ENCODE measurements at regions not wholly inside any gene's neighbourhood (a gene's known extent, or its start where the extent isn't known, plus 50 kb on each side); places are given as distances from the start of the nearest gene placed in this dataset.
"Not testable (repeated sequence)": the region's sequence is repeated elsewhere in the genome, so short reads cannot be mapped to it uniquely, and the experiment has no call there.

DNA sequence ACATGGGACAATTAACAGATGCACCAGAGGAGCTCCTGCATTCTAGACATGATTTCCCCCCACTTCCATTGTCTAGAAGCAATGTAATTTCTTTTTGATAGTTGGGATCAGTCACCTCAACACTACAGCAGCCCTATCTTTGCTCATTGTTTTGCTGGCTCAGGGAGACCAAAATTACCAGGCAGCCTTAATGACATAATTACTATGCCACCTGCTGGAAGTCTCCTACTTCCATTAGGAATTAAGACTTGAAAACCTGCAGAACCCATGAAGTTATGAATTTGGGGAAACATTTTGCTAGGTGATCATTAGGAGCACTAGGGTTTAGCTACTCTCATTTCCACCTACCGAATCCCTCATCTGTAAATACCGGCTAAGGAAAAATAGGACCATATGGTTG is 312.0 kb upstream of the CA10 start:
- Histone ChIP-seq H3K27ac (no peak overlapping the region), H3K4me3 (no peak overlapping the region)
- no peak for DNase-seq (ENCODE audit: low spot score)
- TF ChIP-seq, protein P1, sequence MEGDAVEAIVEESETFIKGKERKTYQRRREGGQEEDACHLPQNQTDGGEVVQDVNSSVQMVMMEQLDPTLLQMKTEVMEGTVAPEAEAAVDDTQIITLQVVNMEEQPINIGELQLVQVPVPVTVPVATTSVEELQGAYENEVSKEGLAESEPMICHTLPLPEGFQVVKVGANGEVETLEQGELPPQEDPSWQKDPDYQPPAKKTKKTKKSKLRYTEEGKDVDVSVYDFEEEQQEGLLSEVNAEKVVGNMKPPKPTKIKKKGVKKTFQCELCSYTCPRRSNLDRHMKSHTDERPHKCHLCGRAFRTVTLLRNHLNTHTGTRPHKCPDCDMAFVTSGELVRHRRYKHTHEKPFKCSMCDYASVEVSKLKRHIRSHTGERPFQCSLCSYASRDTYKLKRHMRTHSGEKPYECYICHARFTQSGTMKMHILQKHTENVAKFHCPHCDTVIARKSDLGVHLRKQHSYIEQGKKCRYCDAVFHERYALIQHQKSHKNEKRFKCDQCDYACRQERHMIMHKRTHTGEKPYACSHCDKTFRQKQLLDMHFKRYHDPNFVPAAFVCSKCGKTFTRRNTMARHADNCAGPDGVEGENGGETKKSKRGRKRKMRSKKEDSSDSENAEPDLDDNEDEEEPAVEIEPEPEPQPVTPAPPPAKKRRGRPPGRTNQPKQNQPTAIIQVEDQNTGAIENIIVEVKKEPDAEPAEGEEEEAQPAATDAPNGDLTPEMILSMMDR (IDR thresholded peaks at IDR 0.05), result no peak

DNA sequence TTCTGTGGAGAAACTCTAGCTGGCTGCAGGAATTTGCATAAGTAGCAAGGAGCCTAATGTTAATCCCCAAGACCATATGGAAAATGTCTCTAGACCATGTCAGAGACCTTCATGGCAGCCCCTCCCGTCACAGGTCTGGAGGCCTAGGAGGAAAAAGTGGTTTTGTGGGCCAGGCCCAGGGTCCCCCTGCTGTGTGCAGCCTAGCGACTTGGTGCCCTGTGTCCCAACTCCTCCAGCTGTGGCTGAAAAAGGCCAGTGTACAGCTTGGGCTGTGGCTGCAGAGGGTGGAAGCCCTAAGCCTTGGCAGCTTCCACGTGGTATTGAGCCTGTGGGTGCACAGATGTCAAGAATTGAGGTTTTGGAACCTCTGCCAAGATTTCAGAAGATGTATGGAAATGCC is 306.9 kb upstream of the CA10 start:
- DNase-seq (ENCODE audit: low spot score), result no peak
- no peak overlapping the region for H3K27ac ChIP-seq
- no peak overlapping the region for H3K4me3 ChIP-seq
- TF ChIP-seq, protein P1 (IDR thresholded peaks at IDR 0.05), result no peak

DNA sequence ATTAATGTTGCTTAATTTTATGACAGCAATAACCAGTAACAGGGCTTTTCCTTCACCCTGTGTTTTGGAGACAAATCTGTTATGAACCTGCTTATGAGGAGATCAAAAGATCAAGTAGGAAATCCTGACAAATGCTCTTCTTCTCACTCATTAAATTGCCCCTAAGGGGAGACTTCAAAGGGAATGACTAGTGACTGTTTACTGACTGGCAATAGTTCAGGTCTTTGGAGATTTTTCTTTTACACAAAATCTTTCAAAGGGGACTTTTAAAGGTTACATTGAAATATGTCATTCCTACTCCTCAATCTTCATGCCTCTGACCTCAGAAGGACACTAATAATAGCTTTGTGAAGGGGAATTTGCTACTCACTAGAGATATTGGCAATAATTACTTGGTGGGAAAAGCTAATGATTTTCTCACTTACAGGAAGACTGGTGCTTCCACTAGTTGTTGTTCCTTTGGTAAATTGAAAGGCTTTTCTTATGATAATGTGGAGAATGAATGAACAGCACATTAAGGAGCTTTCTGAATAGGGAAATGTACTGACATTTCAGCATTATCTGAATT is 292.9 kb upstream of the CA10 start:
- no peak for DNase-seq (ENCODE audit: low spot score)
- TF ChIP-seq, protein P1 (IDR thresholded peaks at IDR 0.05), result no peak
- Histone ChIP-seq H3K27ac (no peak overlapping the region), H3K4me3 (no peak overlapping the region)

DNA sequence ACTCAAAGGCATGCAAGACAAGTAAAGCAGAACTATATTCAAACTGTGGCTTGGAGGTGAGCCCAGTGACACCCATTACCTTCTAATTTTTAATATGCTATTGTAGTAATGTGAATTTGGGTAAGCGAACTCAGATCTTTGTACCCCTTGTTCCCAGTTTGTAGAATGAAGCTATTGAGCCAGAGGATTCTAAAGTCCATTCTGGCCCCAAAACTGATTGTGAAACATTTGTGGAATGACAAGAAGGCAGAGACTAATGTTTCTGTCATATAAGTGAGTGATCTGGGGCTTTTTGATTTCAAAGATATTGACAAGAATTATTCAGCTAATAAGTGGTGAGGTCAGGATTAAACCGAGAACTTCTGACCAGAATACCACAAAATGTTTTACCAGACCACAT is 283.8 kb upstream of the CA10 start:
- TF ChIP-seq, protein P1 (IDR thresholded peaks at IDR 0.05), result no peak
- no peak for DNase-seq (ENCODE audit: low spot score)

DNA sequence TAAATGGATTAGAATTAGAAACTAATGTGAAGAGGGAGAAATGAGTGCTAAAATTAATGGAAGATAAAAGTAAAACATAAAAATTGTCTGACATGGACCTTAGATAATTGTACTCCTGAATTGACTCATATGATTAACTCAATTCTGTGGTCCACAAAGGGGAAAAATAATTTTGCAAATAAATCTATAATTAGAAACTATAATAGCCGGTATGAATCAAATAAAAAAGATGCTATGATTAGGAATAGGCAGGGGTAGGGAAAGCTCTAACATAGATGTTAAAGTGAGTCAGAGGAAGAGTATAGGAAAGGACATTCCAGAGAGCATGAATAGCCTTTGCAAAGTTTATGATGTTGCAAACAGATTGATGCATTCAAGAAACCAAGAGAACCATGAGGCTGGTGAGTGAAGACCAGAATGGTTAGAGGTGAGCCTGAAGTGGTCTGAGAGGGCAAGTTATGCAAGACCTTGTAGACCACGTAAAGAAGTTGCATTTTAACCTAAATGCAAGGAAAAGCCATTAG is 262.1 kb upstream of the CA10 start:
- no peak for DNase-seq (ENCODE audit: low spot score)
- TF ChIP-seq, protein P1 (IDR thresholded peaks at IDR 0.05), result no peak
- H3K27ac ChIP-seq, result no peak overlapping the region
- H3K4me3 ChIP-seq, result no peak overlapping the region

More for the DNA sequence above, 283.8 kb upstream of the CA10 start:
- Histone ChIP-seq H3K4me3 (no peak overlapping the region), H3K27ac (no peak overlapping the region)

DNA sequence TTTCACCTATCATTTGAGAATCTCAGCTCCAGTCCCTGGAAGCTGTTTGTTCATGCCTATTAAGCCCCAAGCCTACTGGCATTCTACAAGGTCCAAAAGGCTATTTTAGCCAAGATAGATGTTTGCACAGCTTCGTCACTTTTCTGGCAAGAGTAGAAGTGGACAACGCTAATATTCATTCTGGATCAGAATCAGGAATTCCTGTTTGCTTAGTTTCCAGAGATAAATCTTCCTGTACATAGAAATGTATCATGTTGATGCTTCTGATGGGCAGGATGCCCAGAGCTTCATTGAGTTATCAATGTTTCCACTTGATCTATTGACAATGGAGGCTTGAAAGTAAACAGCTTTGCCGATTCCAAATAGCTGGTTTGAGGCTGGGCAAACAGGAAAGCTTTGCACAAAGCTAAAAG is 260.7 kb upstream of the CA10 start:
- H3K4me3 ChIP-seq, result peak overlapping the region; percentile 30
- H3K27ac ChIP-seq, result no peak overlapping the region
- DNase-seq (ENCODE audit: low spot score), result no peak
- TF ChIP-seq, protein P1 (IDR thresholded peaks at IDR 0.05), result no peak

DNA sequence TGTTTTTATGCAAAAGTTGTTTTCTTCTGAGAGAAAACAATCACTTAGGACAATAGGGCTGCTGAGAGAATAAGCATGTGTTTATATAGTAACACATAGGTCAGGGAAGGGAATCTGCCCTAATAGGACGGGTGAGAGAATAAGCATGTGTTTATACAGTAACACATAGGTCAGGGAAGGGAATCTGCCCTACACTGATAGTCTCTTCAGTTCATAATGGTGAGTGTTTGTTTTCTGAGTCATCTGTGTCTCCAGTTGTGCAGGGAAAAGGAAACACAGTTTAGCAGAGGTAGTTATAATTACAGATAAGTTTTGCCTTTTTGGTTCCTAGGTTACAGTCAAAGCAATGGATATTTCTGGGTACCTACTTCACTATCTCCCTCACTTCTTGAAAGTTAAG is 252.3 kb upstream of the CA10 start:
- DNase-seq (ENCODE audit: low spot score), result no peak
- TF ChIP-seq, protein P1 (IDR thresholded peaks at IDR 0.05), result no peak
- Histone ChIP-seq H3K27ac (no peak overlapping the region), H3K4me3 (no peak overlapping the region)

DNA sequence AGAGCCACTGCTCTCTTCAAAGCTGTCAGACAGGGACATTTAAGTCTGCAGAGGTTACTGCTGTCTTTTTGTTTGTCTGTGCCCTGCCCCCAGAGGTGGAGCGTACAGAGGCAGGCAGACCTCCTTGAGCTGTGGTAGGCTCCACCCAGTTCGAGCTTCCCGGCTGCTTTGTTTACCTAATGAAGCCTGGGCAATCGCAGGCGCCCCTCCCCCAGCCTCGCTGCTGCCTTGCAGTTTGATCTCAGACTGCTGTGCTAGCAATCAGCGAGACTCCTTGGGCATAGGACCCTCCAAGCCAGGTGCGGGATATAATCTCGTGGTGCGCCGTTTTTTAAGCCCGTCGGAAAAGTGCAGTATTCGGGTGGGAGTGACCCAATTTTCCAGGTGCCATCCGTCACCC is 250.7 kb upstream of the CA10 start:
- H3K27ac ChIP-seq; H3K4me3 ChIP-seq; DNase-seq (ENCODE audit: low spot score): not testable (repeated sequence)
